Thyroid gland (tissue), 4 donors: ENCODE measurements at regions not wholly inside any gene's neighbourhood (a gene's known extent, or its start where the extent isn't known, plus 50 kb on each side); places are given as distances from the start of the nearest gene placed in this dataset.

Source experiments
- CTCF ChIP-seq, 6 experiments: fragments of 200-600 bp in 3 of 6; fragments of 450-650 bp in 3 of 6; sonication (generic) in 3 of 6; IDR thresholded peaks; one replicate each; pipeline ENCODE4 v1.5.1; 2016 to 2019; ENCODE audit warnings: antibody characterized with exemption in 6 of 6, mild to moderate bottlenecking in 2 of 6, inconsistent platforms in 1 of 6, moderate library complexity in 1 of 6
- POLR2A ChIP-seq, 2 donors: fragments of 450-650 bp; IDR thresholded peaks; one replicate each; pipeline ENCODE4 v1.6.1; 2017; ENCODE audit warnings: antibody characterized with exemption in 2 of 2, mild to moderate bottlenecking in 2 of 2, moderate library complexity in 1 of 2

- TF ChIP-seq CTCF (IDR thresholded peaks at IDR 0.05) (no peak), POLR2A (IDR thresholded peaks at IDR 0.05) (no peak)
These were observed 598.3 kb upstream of the PLXNA2 start for GRCh38 chr1:208842451-208842850.
